Body of pancreas (tissue), 4 donors: ENCODE measurements at regions not wholly inside any gene's neighbourhood (a gene's known extent, or its start where the extent isn't known, plus 50 kb on each side); places are given as distances from the start of the nearest gene placed in this dataset.

Experiments
- CTCF ChIP-seq, 7 experiments: fragments of 450-650 bp in 4 of 7; fragments of 200-600 bp in 3 of 7; sonication (generic) in 3 of 7; IDR thresholded peaks; one replicate each; pipeline ENCODE4 v1.5.1; 2016 to 2019; ENCODE audit warnings: antibody characterized with exemption in 7 of 7
- POLR2A ChIP-seq, 3 donors: fragments of 450-650 bp; IDR thresholded peaks; one replicate each; pipeline ENCODE4 v1.6.1; 2016; ENCODE audit warnings: antibody characterized with exemption in 3 of 3, mild to moderate bottlenecking in 2 of 3

DNA sequence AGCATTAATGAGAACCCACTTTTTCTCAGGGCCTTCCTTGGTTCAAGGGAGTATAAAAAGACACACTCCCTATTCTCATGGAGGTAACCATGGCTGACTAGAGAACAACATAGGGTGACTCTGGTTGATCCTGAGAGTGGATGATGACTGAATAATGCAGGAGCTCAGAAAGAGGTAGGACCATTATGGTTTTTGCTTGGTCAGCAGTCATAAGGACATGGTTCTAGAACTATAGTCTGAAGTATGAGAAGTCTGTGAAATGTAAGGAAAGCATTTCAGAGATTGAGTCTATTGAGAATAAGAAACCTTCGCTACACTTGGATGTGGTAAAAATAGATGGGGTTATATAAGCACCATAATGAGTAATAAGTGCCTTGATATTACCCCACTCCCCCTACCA lies 184.1 kb upstream of the GPR149 start:
- TF ChIP-seq CTCF (IDR thresholded peaks at IDR 0.05) (no peak), POLR2A (IDR thresholded peaks at IDR 0.05) (no peak)
